C1 segment of cervical spinal cord (tissue), 14 donors: ENCODE measurements at regions not wholly inside any gene's neighbourhood (a gene's known extent, or its start where the extent isn't known, plus 50 kb on each side); places are given as distances from the start of the nearest gene placed in this dataset.

Experiments used
- DNase-seq, 14 donors: peaks; one replicate each; lab custom pipeline; 2025; lab: John Stamatoyannopoulos, UW

GRCh38 chr2:16039823-16040222, 99.5 kb downstream of the MYCN start:
- no peak for DNase-seq

GRCh38 chr2:16039055-16039454, 98.7 kb downstream of the MYCN start:
- no peak for DNase-seq

GRCh38 chr2:16038621-16039020, 98.3 kb downstream of the MYCN start:
- no peak for DNase-seq

GRCh38 chr2:16037808-16038457, 97.6 kb downstream of the MYCN start:
- peak in 4 of 14 donors; percentile 10 to 37 (median 20) for DNase-seq

- DNase-seq: no peak
Measured at GRCh38 chr2:16036951-16037350, 96.6 kb downstream of the MYCN start.

GRCh38 chr2:16035747-16036745, 95.7 kb downstream of the MYCN start:
- DNase-seq: no peak

GRCh38 chr2:16034975-16035746, 94.8 kb downstream of the MYCN start:
- no peak for DNase-seq

- DNase-seq: no peak
Measured at GRCh38 chr2:16034151-16034974, 94.0 kb downstream of the MYCN start.

- DNase-seq: no peak
Measured at GRCh38 chr2:16033032-16033293, 92.6 kb downstream of the MYCN start.

- DNase-seq: no peak
Measured at GRCh38 chr2:16032282-16033031, 92.1 kb downstream of the MYCN start.

- DNase-seq: no peak
Measured at GRCh38 chr2:16031848-16032159, 91.5 kb downstream of the MYCN start.

- DNase-seq: peak in 6 of 14 donors; percentile 34 to 55 (median 40)
Measured at GRCh38 chr2:16031058-16031847, 90.9 kb downstream of the MYCN start.

GRCh38 chr2:16030206-16031057, 90.1 kb downstream of the MYCN start:
- peak in 10 of 14 donors; percentile 23 to 44 (median 30) for DNase-seq

GRCh38 chr2:16028644-16029043, 88.3 kb downstream of the MYCN start:
- no peak for DNase-seq

- no peak for DNase-seq
Measured at GRCh38 chr2:16026816-16027501, 86.6 kb downstream of the MYCN start.

- no peak for DNase-seq
Measured at GRCh38 chr2:16025876-16026640, 85.7 kb downstream of the MYCN start.

GRCh38 chr2:16025211-16025875, 85.0 kb downstream of the MYCN start:
- no peak for DNase-seq
